ENCODE measurements at regions not wholly inside any gene's neighbourhood (a gene's known extent, or its start where the extent isn't known, plus 50 kb on each side); places are given as distances from the start of the nearest gene placed in this dataset.
"Not testable (repeated sequence)": the region's sequence is repeated elsewhere in the genome, so short reads cannot be mapped to it uniquely, and the experiment has no call there.

DNA sequence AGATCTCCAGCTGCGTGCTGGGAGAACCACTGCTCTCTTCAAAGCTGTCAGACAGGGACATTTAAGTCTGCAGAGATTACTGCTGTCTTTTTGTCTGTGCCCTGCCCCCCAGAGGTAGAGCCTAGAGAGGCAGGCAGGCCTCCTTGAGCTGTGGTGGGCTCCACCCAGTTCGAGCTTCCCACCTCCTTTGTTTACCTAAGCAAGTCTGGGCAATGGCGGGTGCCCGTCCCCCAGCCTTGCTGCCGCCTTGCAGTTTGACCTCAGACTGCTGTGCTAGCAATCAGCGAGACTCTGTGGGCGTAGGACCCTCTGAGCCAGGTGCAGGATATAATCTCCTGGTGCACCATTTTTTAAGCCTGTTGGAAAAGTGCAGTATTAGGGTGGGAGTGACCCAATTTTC, 128.6 kb downstream of the ACTR3 start:
- not testable (repeated sequence) for H3K9me3 ChIP-seq, H3K36me3 ChIP-seq, DNase-seq, H3K4me3 ChIP-seq, H3K27me3 ChIP-seq

DNA sequence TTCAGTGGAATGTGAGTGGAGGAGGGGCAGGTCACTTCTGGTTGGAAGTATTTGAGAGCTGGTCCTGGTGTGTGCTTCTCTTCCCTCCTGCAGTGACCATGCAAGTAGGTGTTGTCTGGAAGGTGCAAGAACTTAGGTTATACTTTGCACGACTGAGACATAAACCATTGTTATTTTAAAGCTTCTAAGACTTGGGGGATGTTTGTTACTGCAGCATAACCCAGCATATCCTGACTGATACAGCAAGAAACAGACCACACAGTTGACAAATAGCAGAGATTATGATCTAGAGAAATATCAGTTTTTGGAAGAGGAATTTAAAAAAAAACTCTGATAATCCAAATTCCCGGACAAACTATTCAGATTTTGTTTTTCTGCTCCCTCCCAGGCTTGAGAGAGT, 130.8 kb downstream of the ACTR3 start:
- Histone ChIP-seq H3K9me3 (no peaks in the 10 kb centered on the region; the same call in 1 of the 2 replicates), H3K4me3 (no peak overlapping the region), H3K36me3 (no peaks in the 10 kb centered on the region), H3K27me3 (no peaks in the 10 kb centered on the region)
- no peak for DNase-seq

DNA sequence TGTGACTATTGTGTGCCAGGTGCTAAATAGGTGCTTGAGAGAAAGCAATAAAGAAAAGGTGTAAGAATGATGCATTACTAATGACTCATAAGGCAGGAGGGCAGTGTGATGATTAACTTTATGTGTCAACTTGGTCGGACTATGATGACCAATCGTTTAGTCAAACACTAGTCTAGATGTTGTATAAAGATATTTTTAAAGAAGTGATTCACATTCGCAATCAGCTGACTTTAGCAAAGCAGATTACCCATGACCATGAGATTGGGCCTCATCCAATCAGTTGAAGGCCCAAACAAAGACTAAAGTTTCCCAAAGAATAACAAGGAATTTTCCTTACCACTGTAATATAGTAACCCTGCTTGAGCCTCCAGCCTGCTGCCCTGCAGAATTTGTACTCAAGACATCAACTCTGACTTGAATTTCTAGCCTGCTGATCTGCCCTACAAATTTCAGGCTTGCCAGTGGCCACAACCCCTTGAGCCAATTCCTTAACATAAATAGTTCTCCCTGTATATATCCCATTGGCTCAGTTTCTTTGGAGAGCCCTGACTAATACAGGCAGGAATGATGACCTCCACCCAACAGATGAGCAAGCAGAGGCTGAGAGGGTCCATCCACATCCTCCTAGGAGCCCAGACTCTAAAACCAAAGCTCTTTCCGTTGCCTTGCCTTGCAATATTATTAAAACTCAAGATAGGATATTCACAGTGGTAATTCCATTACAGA, 132.6 kb downstream of the ACTR3 start:
- Histone ChIP-seq H3K4me3 (no peak overlapping the region), H3K27me3 (no peaks in the 10 kb centered on the region)
- DNase-seq: peak; percentile 82

DNA sequence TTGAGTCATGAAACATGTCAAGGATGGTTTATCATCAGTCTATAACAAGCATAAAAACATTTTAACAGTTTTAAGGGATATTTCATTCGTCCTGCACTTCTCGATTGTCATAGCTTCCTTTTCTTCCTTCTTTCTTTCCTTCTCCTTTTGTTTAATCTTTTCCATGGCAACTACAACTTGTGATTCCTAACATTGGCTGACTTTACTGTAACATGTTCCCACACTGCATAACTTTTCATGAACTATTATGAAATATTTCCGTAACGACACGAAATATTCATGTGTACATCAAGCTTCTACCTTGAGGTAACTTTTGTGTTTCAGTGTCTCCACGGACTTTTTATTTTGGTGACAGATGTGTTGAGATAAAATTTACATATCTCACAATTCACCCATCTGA, 134.4 kb downstream of the ACTR3 start:
- H3K4me3 ChIP-seq: no peak overlapping the region
- H3K9me3 ChIP-seq: no peaks in the 10 kb centered on the region; the same call in 1 of the 2 replicates
- no peaks in the 10 kb centered on the region for H3K36me3 ChIP-seq
- no peak for DNase-seq
- no peaks in the 10 kb centered on the region for H3K27me3 ChIP-seq

More for the DNA sequence above, 132.6 kb downstream of the ACTR3 start:
- H3K9me3 ChIP-seq: no peaks in the 10 kb centered on the region; the same call in 1 of the 2 replicates
- no peaks in the 10 kb centered on the region for H3K36me3 ChIP-seq

DNA sequence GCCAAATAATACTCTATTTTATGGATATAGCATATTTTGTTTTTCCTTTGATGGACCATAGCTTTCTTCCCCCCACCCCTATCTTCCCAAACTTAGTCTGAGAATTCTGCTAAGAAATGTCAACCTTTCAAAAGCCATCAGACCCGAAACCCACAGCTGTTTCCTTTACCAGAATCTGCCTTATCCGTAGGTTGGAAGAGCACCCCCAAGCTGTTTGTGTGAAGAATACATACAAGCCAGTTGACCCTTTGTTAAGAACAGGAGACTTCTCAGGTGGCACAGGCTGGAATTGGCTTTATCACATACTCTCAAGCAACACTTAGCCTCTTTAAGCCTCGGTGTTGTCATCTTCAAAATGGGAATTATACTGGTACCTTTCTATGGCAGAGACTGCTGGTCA, 135.1 kb downstream of the ACTR3 start:
- DNase-seq: no peak

DNA sequence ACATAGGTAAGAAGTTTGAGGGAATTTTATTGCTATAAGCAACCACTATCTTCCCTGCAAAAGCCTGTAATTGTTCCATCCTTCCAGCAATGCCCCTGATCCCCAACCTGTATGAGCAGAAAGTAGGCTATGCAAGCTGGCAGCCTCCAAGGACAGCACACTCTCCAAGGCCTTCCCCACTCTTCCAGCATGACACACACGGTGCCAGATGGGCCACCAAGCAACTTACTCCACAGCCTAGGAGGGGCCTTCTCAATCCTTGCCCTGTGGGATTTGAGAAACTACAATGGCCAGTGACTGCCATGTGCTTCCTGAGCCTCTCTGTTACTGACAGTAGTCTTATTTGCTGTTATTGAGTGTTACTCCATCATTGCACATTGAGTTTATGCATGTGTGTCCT, 137.5 kb downstream of the ACTR3 start:
- DNase-seq: no peak
- Histone ChIP-seq H3K36me3 (no peaks in the 10 kb centered on the region), H3K9me3 (no peaks in the 10 kb centered on the region), H3K27me3 (no peaks in the 10 kb centered on the region), H3K4me3 (no peak overlapping the region)

More for the DNA sequence above, 135.1 kb downstream of the ACTR3 start:
- no peaks in the 10 kb centered on the region for H3K36me3 ChIP-seq
- H3K27me3 ChIP-seq: no peaks in the 10 kb centered on the region
- no peaks in the 10 kb centered on the region; the same call in 1 of the 2 replicates for H3K9me3 ChIP-seq
- H3K4me3 ChIP-seq: no peak overlapping the region

DNA sequence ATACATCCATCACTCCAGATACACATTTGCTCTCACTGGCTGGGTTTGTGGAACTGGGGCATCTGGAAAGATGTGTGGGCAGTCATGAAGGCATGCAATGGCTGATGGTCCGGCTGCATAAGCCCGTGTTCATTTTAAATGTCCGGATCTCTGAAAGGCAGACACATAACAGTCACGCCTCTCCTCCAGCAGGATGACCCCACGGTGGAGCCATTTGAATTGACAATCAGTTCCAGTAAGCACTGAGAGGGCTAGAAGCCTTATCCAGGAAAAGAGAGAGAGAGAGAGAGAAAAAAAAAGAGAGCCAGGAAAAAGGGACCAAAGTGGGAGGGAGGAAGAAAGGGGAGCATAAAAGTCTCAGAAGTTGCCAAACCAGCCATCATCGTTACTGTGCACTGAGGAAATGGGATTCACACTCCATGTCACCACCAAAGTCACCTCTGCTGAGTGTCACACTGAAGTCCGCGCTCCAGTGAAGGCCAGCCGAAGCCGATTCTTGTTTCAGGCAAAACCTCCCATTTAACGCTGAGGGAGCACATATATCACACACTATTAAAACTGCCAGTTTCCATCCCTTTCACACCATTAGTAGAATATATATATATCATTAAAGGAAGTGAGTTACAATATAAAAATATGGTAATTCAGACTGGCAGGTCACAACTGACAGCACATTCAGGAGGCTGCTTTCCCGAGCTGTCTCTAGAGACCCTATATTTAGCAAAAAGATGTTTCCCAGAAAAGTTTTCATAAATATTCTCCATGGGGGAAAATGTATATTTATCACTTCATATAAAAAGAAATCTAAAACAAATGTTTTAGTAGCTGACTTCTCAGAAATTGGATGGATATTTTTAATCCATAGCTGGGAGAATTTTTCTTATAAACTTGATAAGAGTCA, 142.0 kb downstream of the ACTR3 start:
- no peaks in the 10 kb centered on the region for H3K27me3 ChIP-seq
- H3K36me3 ChIP-seq: no peaks in the 10 kb centered on the region
- no peaks in the 10 kb centered on the region for H3K9me3 ChIP-seq
- no peak for DNase-seq
- H3K4me3 ChIP-seq: no peak overlapping the region

DNA sequence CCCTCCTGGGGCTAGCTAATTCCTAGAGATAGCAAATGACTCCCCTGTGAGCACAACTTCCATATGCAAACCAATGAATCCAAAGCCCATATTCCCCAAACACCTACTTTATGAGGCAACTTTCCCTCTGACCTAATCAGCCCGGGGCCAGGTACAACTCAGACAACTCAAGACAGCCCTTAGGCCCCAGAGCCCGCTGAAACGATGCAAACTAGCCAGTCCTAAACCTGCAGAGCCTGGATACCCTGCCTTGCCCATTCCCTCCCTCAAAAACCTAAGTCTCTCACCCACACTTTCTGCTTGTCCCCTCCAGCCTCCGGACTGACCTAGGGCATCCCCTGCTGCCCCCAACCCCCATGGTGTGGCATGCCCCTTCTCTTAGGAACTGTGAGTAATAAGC, 142.8 kb downstream of the ACTR3 start:
- no peak for DNase-seq
- H3K4me3 ChIP-seq: no peak overlapping the region
- no peaks in the 10 kb centered on the region for H3K9me3 ChIP-seq
- no peaks in the 10 kb centered on the region for H3K36me3 ChIP-seq
- H3K27me3 ChIP-seq: no peaks in the 10 kb centered on the region

DNA sequence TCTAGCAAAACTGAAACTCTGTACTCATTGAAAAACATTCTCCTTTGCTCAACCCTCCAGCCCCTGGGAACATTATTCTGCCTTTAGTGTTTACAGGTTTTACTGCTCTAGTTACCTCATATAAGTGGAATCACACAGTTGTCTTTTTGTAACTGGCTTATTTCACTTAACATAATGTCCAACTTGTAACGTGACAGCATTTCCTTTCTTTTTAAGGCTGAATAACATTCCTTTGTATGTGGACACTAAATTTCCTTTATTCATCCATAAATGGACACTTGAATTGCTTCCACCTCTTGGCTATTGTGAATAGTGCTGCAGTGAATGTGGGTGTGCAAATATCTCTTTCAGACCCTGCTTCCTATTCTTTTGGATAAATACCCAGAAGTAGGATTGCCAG, 144.9 kb downstream of the ACTR3 start:
- H3K9me3 ChIP-seq: no peaks in the 10 kb centered on the region
- H3K4me3 ChIP-seq: no peak overlapping the region
- H3K36me3 ChIP-seq: no peaks in the 10 kb centered on the region
- DNase-seq: no peak
- H3K27me3 ChIP-seq: no peaks in the 10 kb centered on the region

DNA sequence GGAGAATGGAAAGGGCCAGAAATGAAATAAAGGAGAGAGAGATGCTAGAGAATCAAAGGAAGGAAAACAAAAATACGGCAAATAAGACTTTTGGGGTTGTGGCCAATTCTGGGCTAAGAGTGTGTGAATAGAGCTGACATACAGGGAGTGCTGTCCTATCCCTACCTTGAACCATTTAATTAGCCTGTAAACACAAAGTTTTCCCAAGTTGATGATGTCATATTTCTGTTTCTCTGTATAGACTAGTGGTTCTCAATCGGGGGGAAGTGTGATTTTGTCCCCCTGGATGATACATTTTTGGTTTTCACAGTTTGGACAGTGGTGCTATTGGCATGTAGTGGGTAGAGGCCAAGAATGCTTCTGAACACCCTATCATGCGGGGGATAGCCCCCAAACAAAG, 148.8 kb downstream of the ACTR3 start:
- no peak overlapping the region for H3K4me3 ChIP-seq
- DNase-seq: no peak
- H3K27me3 ChIP-seq: no peaks in the 10 kb centered on the region
- H3K36me3 ChIP-seq: no peaks in the 10 kb centered on the region
- no peaks in the 10 kb centered on the region for H3K9me3 ChIP-seq

DNA sequence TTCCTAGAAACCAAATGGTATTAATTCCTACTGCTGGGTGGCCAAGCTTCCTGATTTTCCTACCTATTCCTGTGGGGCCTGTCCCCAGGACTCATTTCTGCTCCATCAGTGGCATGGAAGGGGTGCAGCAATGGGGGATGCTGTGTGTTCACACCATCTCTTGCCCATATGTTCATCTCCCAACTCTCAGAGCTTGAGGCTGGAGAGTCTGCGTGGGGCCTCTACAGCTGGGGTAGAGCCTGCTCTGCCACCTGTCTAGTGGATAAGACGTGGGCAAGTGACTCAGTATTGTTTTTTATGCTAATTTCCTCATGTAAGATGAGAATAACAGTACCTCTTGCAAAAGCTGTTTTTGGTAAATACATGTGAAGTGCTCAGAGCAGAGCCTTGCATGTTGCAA, 149.8 kb downstream of the ACTR3 start:
- H3K27me3 ChIP-seq: no peaks in the 10 kb centered on the region
- H3K36me3 ChIP-seq: no peaks in the 10 kb centered on the region
- no peak for DNase-seq
- no peaks in the 10 kb centered on the region for H3K9me3 ChIP-seq
- H3K4me3 ChIP-seq: no peak overlapping the region

DNA sequence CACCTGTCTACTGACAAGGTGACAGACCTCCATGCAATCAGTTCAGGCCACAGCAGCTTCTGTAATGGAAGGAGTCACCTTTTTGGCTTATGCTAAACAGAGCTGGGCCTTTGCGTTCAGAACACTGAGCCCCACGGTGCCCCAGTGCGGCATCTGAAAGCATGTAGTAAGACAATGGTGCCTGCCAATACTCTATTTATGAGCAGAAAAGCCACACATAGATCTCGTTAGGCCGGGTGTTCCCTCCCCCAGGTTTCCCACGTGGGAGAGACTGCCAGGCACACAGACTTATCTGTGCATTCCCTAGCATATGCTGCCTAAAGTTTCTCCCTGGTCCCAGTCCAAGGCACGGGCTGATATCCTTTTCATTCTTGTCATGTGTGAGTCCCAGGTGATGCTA, 150.9 kb downstream of the ACTR3 start:
- H3K4me3 ChIP-seq: no peak overlapping the region
- no peaks in the 10 kb centered on the region for H3K9me3 ChIP-seq
- no peaks in the 10 kb centered on the region for H3K36me3 ChIP-seq
- DNase-seq: no peak
- no peaks in the 10 kb centered on the region for H3K27me3 ChIP-seq

DNA sequence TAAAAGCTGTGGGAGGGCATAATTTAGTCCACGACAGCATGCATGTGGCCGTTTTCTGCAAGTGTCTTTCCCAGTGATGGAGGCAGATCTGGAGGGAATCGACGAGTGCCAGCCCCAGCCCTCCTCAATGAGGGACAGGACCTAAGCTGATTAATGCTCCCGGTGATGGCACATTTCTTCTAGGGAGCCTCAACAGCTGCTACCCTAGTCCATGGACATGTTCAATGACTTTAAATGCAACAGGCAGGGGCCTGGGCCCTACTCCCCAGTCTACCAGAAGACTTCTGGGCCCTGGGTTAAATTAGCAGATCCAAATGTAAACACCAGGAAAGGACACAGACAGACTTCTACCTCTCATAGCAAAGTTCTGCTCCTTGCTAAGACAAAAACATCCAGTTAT, 155.1 kb downstream of the ACTR3 start:
- H3K27me3 ChIP-seq: no peaks in the 10 kb centered on the region
- no peak for DNase-seq
- no peak overlapping the region for H3K4me3 ChIP-seq
- no peaks in the 10 kb centered on the region for H3K9me3 ChIP-seq
- no peaks in the 10 kb centered on the region for H3K36me3 ChIP-seq

DNA sequence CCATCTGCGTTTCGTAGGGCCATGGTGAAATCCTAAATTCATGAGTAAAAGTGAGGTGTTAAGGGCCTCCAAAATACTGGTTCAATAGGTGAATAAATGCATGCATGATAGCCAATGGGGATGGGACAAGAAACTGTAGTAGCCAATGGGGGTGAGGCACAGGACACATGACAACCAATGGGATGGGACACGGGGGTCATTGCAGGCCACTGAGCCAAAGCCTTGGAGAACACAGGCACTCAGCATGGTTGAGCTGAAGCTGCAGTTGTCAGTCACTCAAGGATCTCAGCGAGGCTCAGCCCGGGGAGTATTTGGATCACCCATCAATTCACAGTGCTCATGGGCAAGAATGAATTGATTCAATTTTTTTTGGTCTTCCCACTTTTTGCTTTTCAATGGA, 156.5 kb downstream of the ACTR3 start:
- H3K9me3 ChIP-seq: no peaks in the 10 kb centered on the region
- DNase-seq: no peak
- no peaks in the 10 kb centered on the region for H3K36me3 ChIP-seq

DNA sequence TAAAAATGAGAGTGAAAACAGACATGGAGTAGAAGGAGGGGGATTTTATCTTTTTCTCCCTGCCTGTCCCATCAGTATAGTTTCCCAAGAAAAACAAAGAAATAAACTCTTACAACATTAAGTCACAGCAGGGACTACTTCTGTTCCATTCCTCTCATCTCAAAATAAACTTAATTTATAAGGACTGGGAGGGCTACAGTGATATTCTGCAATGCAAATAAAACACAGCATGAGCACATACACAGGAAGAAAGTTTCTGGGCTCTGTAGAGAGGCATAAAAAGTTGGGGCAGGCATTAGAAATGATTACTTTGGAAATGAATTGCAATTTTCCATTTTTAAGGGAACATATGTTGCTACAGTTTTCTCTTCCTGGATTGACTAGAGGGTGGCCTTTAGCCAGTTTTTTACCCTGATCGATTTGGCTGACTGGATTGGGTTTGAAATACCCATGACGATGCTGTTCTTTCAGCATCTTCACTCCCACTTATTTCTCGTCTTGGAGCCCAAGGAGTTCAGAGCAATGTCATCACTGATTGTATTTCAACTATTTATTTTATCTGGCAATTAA, 157.1 kb downstream of the ACTR3 start:
- H3K36me3 ChIP-seq: no peaks in the 10 kb centered on the region
- H3K27me3 ChIP-seq: no peaks in the 10 kb centered on the region
- no peak overlapping the region for H3K4me3 ChIP-seq
- DNase-seq: no peak
- H3K9me3 ChIP-seq: no peaks in the 10 kb centered on the region

More for the DNA sequence above, 156.5 kb downstream of the ACTR3 start:
- H3K27me3 ChIP-seq: no peaks in the 10 kb centered on the region
- no peak overlapping the region for H3K4me3 ChIP-seq

DNA sequence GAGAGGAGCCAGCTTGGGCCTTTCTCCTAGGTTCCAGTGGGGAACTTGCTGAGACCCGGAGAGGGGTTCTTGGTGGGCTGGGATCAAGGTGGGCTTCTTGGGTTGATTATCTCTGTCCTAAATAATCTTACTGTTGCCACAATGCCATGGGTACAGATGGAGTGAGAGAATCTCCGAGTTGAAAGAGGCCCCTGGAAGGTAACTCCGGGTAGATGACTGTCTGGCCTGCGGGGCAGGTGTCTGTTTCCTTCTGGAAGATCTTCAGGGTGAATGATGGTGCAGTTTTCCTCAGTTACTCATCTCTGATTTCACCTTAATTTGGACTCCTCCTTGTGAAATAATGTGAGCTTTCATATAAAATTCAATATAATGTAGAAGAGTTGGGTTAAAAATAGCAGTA, 159.4 kb downstream of the ACTR3 start:
- no peak for DNase-seq
- Histone ChIP-seq H3K9me3 (no peaks in the 10 kb centered on the region), H3K27me3 (no peaks in the 10 kb centered on the region), H3K36me3 (no peaks in the 10 kb centered on the region), H3K4me3 (no peak overlapping the region)

DNA sequence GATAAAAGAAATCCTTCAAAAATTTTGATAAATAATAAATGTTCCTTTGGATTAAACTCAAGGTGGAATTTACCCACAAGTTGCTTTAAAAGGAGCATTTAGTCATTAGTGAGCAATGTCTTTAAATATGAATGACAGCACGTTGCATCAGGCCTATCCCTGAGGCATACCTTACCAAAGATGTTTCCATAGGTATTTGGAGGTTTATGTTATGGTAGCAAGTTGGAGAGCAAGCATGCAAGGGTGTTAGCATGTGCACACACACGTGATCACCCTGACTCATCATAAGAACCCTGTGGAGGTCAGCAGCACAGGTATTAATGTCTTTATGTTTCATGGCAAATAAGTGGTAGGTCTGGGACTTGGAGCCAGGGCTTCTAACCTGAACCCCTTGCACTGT, 159.9 kb downstream of the ACTR3 start:
- H3K36me3 ChIP-seq: no peaks in the 10 kb centered on the region
- H3K9me3 ChIP-seq: no peaks in the 10 kb centered on the region
- no peak overlapping the region for H3K4me3 ChIP-seq
- no peaks in the 10 kb centered on the region for H3K27me3 ChIP-seq
- no peak for DNase-seq

All from MG63 (cell line).